ENCODE measurements at regions not wholly inside any gene's neighbourhood (a gene's known extent, or its start where the extent isn't known, plus 50 kb on each side); places are given as distances from the start of the nearest gene placed in this dataset.

GRCh38 chr3:118537454-118537853, 497.2 kb downstream of the IGSF11 start:
- TF ChIP-seq MAX (IDR thresholded peaks at IDR 0.05; ENCODE audit: low read depth, low read length) (no peak), CTCF (IDR thresholded peaks at IDR 0.05; ENCODE audit: low read depth, low read length) (no peak), POLR2A (IDR thresholded peaks at IDR 0.05; ENCODE audit: extremely low read depth, insufficient read length) (no peak), MYC (IDR thresholded peaks at IDR 0.05; ENCODE audit: low read depth, low read length) (no peak)
